ENCODE measurements at regions not wholly inside any gene's neighbourhood (a gene's known extent, or its start where the extent isn't known, plus 50 kb on each side); places are given as distances from the start of the nearest gene placed in this dataset.

GRCh38 chr1:222325506-222325905, 222.4 kb downstream of the HHIPL2 start:
- no peak overlapping the region for H3K4me3 ChIP-seq (ENCODE audit: control insufficient read depth, low read depth, low read length)
- no peak for DNase-seq (ENCODE audit: low read depth)
- no peak for TF ChIP-seq CTCF (IDR thresholded peaks at IDR 0.05; ENCODE audit: control insufficient read depth, insufficient read depth, low read depth, low read length, missing control alignments)

- DNase-seq (ENCODE audit: low read depth): no peak
- H3K4me3 ChIP-seq (ENCODE audit: control insufficient read depth, low read depth, low read length): no peak overlapping the region
- TF ChIP-seq CTCF (IDR thresholded peaks at IDR 0.05; ENCODE audit: control insufficient read depth, insufficient read depth, low read depth, low read length, missing control alignments): no peak
These were observed 233.1 kb downstream of the HHIPL2 start for GRCh38 chr1:222314839-222315238.

GRCh38 chr1:222310836-222311235, 237.1 kb downstream of the HHIPL2 start:
- DNase-seq (ENCODE audit: low read depth): no peak
- no peak overlapping the region for H3K4me3 ChIP-seq (ENCODE audit: control insufficient read depth, low read depth, low read length)
- no peak for TF ChIP-seq CTCF (IDR thresholded peaks at IDR 0.05; ENCODE audit: control insufficient read depth, insufficient read depth, low read depth, low read length, missing control alignments)

- H3K4me3 ChIP-seq (ENCODE audit: control insufficient read depth, low read depth, low read length): no peak overlapping the region
- no peak for DNase-seq (ENCODE audit: low read depth)
- TF ChIP-seq CTCF (IDR thresholded peaks at IDR 0.05; ENCODE audit: control insufficient read depth, insufficient read depth, low read depth, low read length, missing control alignments): no peak
These were observed 240.3 kb downstream of the HHIPL2 start for GRCh38 chr1:222307621-222308020.

- no peak for TF ChIP-seq CTCF (IDR thresholded peaks at IDR 0.05; ENCODE audit: control insufficient read depth, insufficient read depth, low read depth, low read length, missing control alignments)
- DNase-seq (ENCODE audit: low read depth): no peak
These were observed 241.4 kb downstream of the HHIPL2 start for GRCh38 chr1:222306512-222306911.

GRCh38 chr1:222306011-222306410, 241.9 kb downstream of the HHIPL2 start:
- DNase-seq (ENCODE audit: low read depth): no peak
- no peak overlapping the region for H3K4me3 ChIP-seq (ENCODE audit: control insufficient read depth, low read depth, low read length)

More at GRCh38 chr1:222306512-222306911, 241.4 kb downstream of the HHIPL2 start:
- no peak overlapping the region for H3K4me3 ChIP-seq (ENCODE audit: control insufficient read depth, low read depth, low read length)

More at GRCh38 chr1:222306011-222306410, 241.9 kb downstream of the HHIPL2 start:
- no peak for TF ChIP-seq CTCF (IDR thresholded peaks at IDR 0.05; ENCODE audit: control insufficient read depth, insufficient read depth, low read depth, low read length, missing control alignments)

Measured in AG09309 (cell line).